SK-N-SH (cell line): ENCODE measurements at regions not wholly inside any gene's neighbourhood (a gene's known extent, or its start where the extent isn't known, plus 50 kb on each side); places are given as distances from the start of the nearest gene placed in this dataset.
A peak's percentile ranks its signal among the peaks of the same experiment; 100 is the strongest.

Experiments
- CTCF ChIA-PET: fragments of 300-600, 350-600 bp; formaldehyde crosslinking; extraction: SDS; loops from one replicate; lab custom pipeline; 2021; lab: Yijun Ruan, JAX
- POLR2A ChIA-PET: fragments of 350-600 bp; sonication (Branson Sonifier 250); formaldehyde crosslinking; extraction: SDS; loops from one replicate; lab custom pipeline; 2020; ENCODE audit warnings: antibody characterized with exemption, inconsistent platforms; lab: Yijun Ruan, JAX
- DNase-seq: peaks from one replicate; pipeline ENCODE4 v3.0.0; 2012
- H2AFZ ChIP-seq: fragments of 200-600 bp; sonication (generic); 2 replicates; pipeline ENCODE4 v1.8.1; 2016; ENCODE audit warnings: antibody characterized with exemption, mild to moderate bottlenecking, low read depth
- H3F3A ChIP-seq: fragments of 200-600 bp; sonication (generic); replicated peaks from 2 replicates; pipeline ENCODE3; 2016; ENCODE audit warnings: antibody characterized with exemption, mild to moderate bottlenecking; ENCODE audit not compliant: insufficient read depth
- H3K27ac ChIP-seq, 2 experiments: fragments of 200-500 bp in 1 of 2; fragments of 200-600 bp in 1 of 2; sonication (Bioruptor generic) in 1 of 2; sonication (generic), shearing (Covaris generic) in 1 of 2; 2 replicates each; pipeline versions ENCODE4 v1.5.1 to v1.6.1; 2014 to 2016; ENCODE audit warnings: low read depth in 2 of 2, inconsistent platforms in 1 of 2, low read length in 1 of 2, mild to moderate bottlenecking in 1 of 2, mixed read lengths in 1 of 2
- H3K27me3 ChIP-seq: fragments of 200-600 bp; sonication (generic), shearing (Covaris generic); 2 replicates; pipeline ENCODE4 v1.6.1; 2016; ENCODE audit warnings: mixed run types; ENCODE audit not compliant: insufficient read depth
- H3K36me3 ChIP-seq, 2 experiments: fragments of 200-500 bp in 1 of 2; fragments of 200-600 bp in 1 of 2; sonication (Bioruptor generic) in 1 of 2; sonication (generic) in 1 of 2; replicated peaks in 1 of 2; 2 replicates each; pipeline versions ENCODE3 to v1.5.1; 2014 to 2016; ENCODE audit warnings: low read length in 1 of 2, mild to moderate bottlenecking in 1 of 2; ENCODE audit not compliant: insufficient read depth in 2 of 2, control insufficient read depth in 1 of 2
- H3K4me1 ChIP-seq, 2 experiments: fragments of 200-500 bp in 1 of 2; fragments of 200-600 bp in 1 of 2; sonication (Bioruptor generic) in 1 of 2; sonication (generic), shearing (Covaris generic) in 1 of 2; 2 replicates each; pipeline versions ENCODE4 v1.5.1 to v1.6.1; 2014 to 2016; ENCODE audit warnings: low read depth in 1 of 2, low read length in 1 of 2, mixed run types in 1 of 2; ENCODE audit not compliant: insufficient read depth in 2 of 2, control insufficient read depth in 1 of 2
- H3K4me2 ChIP-seq: fragments of 200-600 bp; sonication (generic), shearing (Covaris generic); 2 replicates; pipeline ENCODE4 v1.6.1; 2017; ENCODE audit warnings: mixed run types
- H3K4me3 ChIP-seq, 2 experiments: fragments of 200-500 bp in 1 of 2; fragments of 200-600 bp in 1 of 2; sonication (Bioruptor generic) in 1 of 2; sonication (generic), shearing (Covaris generic) in 1 of 2; 2 replicates each; pipeline versions ENCODE4 v1.5.1 to v1.8.1; 2014 to 2016; ENCODE audit warnings: low read depth in 2 of 2, inconsistent platforms in 1 of 2, low read length in 1 of 2, mild to moderate bottlenecking in 1 of 2, mixed read lengths in 1 of 2, moderate library complexity in 1 of 2
- H3K79me2 ChIP-seq: fragments of 200-600 bp; sonication (generic); 2 replicates; pipeline ENCODE4 v1.8.1; 2017; ENCODE audit warnings: mild to moderate bottlenecking; ENCODE audit not compliant: insufficient read depth
- H3K9ac ChIP-seq: fragments of 200-600 bp; sonication (generic); 2 replicates; pipeline ENCODE4 v1.6.1; 2017; ENCODE audit warnings: mixed run types
- H3K9me2 ChIP-seq: fragments of 200-600 bp; sonication (generic); 2 replicates; pipeline ENCODE4 v1.6.1; 2017; ENCODE audit warnings: mixed run types
- H3K9me3 ChIP-seq: fragments of 200-600 bp; sonication (generic); 2 replicates; pipeline ENCODE4 v1.6.1; 2017; ENCODE audit warnings: mixed run types, mild to moderate bottlenecking, moderate library complexity
- H4K20me1 ChIP-seq: fragments of 200-600 bp; sonication (generic); 2 replicates; pipeline ENCODE4 v1.6.1; 2017; ENCODE audit warnings: mild to moderate bottlenecking, mixed run types; ENCODE audit not compliant: insufficient read depth
- ELF1 ChIP-seq: IDR thresholded peaks from 2 replicates; pipeline ENCODE4 v1.4.0; 2012
- FOSL2 ChIP-seq: IDR thresholded peaks from 2 replicates; pipeline ENCODE4 v1.4.0; 2012; ENCODE audit warnings: low read depth, mild to moderate bottlenecking, moderate library complexity, borderline replicate concordance
- FOXJ3 ChIP-seq: sonication (generic); formaldehyde crosslinking; IDR thresholded peaks from 2 replicates; pipeline ENCODE4 v1.5.1; 2020; ENCODE audit warnings: mild to moderate bottlenecking, missing genetic modification reagents
- JUND ChIP-seq: IDR thresholded peaks from 2 replicates; pipeline ENCODE4 v1.4.0; 2012
- MXI1 ChIP-seq: IDR thresholded peaks from 2 replicates; pipeline ENCODE4 v1.6.1; 2012; ENCODE audit warnings: mild to moderate bottlenecking, low read depth, low read length, improper control_type of control experiment
- NRF1 ChIP-seq: IDR thresholded peaks from 2 replicates; pipeline ENCODE4 v1.6.1; 2012; ENCODE audit warnings: low read depth, mild to moderate bottlenecking, low read length
- RAD21 ChIP-seq: IDR thresholded peaks from 2 replicates; pipeline ENCODE4 v1.6.1; 2012; ENCODE audit warnings: mild to moderate bottlenecking, low read length
- REST ChIP-seq: IDR thresholded peaks from 2 replicates; pipeline ENCODE4 v1.6.1; 2012; ENCODE audit warnings: mild to moderate bottlenecking, low read depth, low read length, moderate library complexity
- SIN3A ChIP-seq: IDR thresholded peaks from 2 replicates; pipeline ENCODE4 v1.6.1; 2012; ENCODE audit warnings: low read depth, mild to moderate bottlenecking, low read length, moderate library complexity, borderline replicate concordance
- SMC3 ChIP-seq: IDR thresholded peaks from 2 replicates; pipeline ENCODE4 v1.6.1; 2012; ENCODE audit warnings: low read depth, low read length, improper control_type of control experiment
- TCF12 ChIP-seq: IDR thresholded peaks from 2 replicates; pipeline ENCODE4 v1.4.0; 2012
- WGBS: methylation state at CpG from one replicate; pipeline ENCODE4 v1.1.6; 2017; ENCODE audit warnings: low lambda C conversion rate; 5-methylcytosine and 5-hydroxymethylcytosine counted together
- TF ChIP-seq, protein P1 (sequence below): fragments of 150-350 bp; IDR thresholded peaks from 2 replicates; pipeline ENCODE4 v1.6.1; 2017; ENCODE audit warnings: antibody characterized with exemption, low read length, low read depth, borderline replicate concordance
- TF ChIP-seq, protein P2 (sequence below): fragments of 200-600 bp; sonication (generic); IDR thresholded peaks from 2 replicates; pipeline ENCODE4 v1.6.1; 2017; ENCODE audit warnings: antibody characterized with exemption, mild to moderate bottlenecking, moderate library complexity

GRCh38 chr2:40760071-40760666, 308.3 kb upstream of the SLC8A1 start:
- Histone ChIP-seq H3K9me2 (no peaks in the 10 kb centered on the region), H3K4me1 (peaks cover 0 to 12% of the 10 kb centered on the region in 2 experiments; a peak in 2 of 4 replicates), H3K79me2 (no peaks in the 10 kb centered on the region), H3F3A (no peaks in the 10 kb centered on the region), H3K36me3 (no peaks in the 10 kb centered on the region), H4K20me1 (no peaks in the 10 kb centered on the region), H3K4me3 (no peak overlapping the region; a peak in 1 of 4 replicates), H3K9ac (no peak overlapping the region), H3K27me3 (no peaks in the 10 kb centered on the region), H3K27ac (no peak overlapping the region), H3K4me2 (no peak overlapping the region), H2AFZ (no peak overlapping the region), H3K9me3 (no peaks in the 10 kb centered on the region)
- 32% methylated on average over 5 of the region's 5 CpGs for WGBS
- TF ChIP-seq FOXJ3 (CRISPR knock-in tag) = no peak
- no peak for TF ChIP-seq MXI1
- peak; percentile 77 for TF ChIP-seq SMC3
- TF ChIP-seq RAD21 = peak; percentile 84
- TF ChIP-seq ELF1 = no peak
- no peak for TF ChIP-seq JUND
- TF ChIP-seq SIN3A = no peak
- TF ChIP-seq NRF1 = no peak
- TF ChIP-seq TCF12 = no peak
- TF ChIP-seq, protein P1, sequence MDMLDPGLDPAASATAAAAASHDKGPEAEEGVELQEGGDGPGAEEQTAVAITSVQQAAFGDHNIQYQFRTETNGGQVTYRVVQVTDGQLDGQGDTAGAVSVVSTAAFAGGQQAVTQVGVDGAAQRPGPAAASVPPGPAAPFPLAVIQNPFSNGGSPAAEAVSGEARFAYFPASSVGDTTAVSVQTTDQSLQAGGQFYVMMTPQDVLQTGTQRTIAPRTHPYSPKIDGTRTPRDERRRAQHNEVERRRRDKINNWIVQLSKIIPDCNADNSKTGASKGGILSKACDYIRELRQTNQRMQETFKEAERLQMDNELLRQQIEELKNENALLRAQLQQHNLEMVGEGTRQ = no peak
- TF ChIP-seq FOSL2 = no peak
- TF ChIP-seq, protein P2, sequence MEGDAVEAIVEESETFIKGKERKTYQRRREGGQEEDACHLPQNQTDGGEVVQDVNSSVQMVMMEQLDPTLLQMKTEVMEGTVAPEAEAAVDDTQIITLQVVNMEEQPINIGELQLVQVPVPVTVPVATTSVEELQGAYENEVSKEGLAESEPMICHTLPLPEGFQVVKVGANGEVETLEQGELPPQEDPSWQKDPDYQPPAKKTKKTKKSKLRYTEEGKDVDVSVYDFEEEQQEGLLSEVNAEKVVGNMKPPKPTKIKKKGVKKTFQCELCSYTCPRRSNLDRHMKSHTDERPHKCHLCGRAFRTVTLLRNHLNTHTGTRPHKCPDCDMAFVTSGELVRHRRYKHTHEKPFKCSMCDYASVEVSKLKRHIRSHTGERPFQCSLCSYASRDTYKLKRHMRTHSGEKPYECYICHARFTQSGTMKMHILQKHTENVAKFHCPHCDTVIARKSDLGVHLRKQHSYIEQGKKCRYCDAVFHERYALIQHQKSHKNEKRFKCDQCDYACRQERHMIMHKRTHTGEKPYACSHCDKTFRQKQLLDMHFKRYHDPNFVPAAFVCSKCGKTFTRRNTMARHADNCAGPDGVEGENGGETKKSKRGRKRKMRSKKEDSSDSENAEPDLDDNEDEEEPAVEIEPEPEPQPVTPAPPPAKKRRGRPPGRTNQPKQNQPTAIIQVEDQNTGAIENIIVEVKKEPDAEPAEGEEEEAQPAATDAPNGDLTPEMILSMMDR = peak; percentile 80
- no peak for TF ChIP-seq REST
- CTCF ChIA-PET = interaction anchor here (0.6 to 1.4 kb wide), 10 partner anchors 10 to 1034 kb away, joined by 3 to 6 read pairs (median 4); no protein-coding TSS in a partner anchor
- DNase-seq = peak; percentile 25
- POLR2A ChIA-PET = interaction anchor here (0.5 kb wide), 1 partner anchor 187 kb away, joined by 4 read pairs; no protein-coding TSS in a partner anchor
